IMR-90 (cell line): ENCODE measurements at regions not wholly inside any gene's neighbourhood (a gene's known extent, or its start where the extent isn't known, plus 50 kb on each side); places are given as distances from the start of the nearest gene placed in this dataset.

Experiments used
- ATAC-seq: fragments of 200-7000 bp; cut with Tn5 transposase; 2 replicates; pipeline ENCODE4 v1.9.1; 2020; ENCODE audit warnings: low read depth, mild to moderate bottlenecking, moderate library complexity
- BruUV-seq: library from RNA; stranded (reverse); fragments of 400-500 nt; replicated peaks from 2 replicates; lab custom pipeline; 2021; lab: Mats Ljungman, UMichigan
- CTCF ChIA-PET: fragments of 300-600 bp; formaldehyde crosslinking; extraction: SDS; loops from one replicate; lab custom pipeline; 2021; ENCODE audit warnings: antibody characterized with exemption; lab: Yijun Ruan, JAX
- POLR2A ChIA-PET: fragments of 300-600 bp; sonication (Branson Sonifier 250); formaldehyde crosslinking; loops from one replicate; lab custom pipeline; 2022; ENCODE audit warnings: antibody characterized with exemption; ENCODE audit not compliant: unreplicated experiment; lab: Charles Lee
- DNase-seq: peaks from one replicate; pipeline ENCODE4 v3.0.0; 2013
- H2AFZ ChIP-seq: replicated peaks from 2 replicates; pipeline ENCODE3; 2013; ENCODE audit warnings: low read length, mild to moderate bottlenecking; ENCODE audit not compliant: poor library complexity
- H2AK5ac ChIP-seq: 2 replicates; pipeline ENCODE4 v1.6.1; 2013; ENCODE audit warnings: low read depth, low read length, inconsistent platforms
- H2AK9ac ChIP-seq: replicated peaks from 2 replicates; pipeline ENCODE3; 2013; ENCODE audit warnings: mild to moderate bottlenecking, low read depth, low read length, moderate library complexity; ENCODE audit not compliant: poor library complexity
- H2BK120ac ChIP-seq: 2 replicates; pipeline ENCODE4 v1.6.1; 2013; ENCODE audit warnings: low read depth, low read length, inconsistent platforms
- H2BK15ac ChIP-seq: 3 replicates; pipeline ENCODE4 v1.6.1; 2013; ENCODE audit warnings: low read depth, low read length, inconsistent platforms
- H2BK20ac ChIP-seq: 2 replicates; pipeline ENCODE4 v1.6.1; 2013; ENCODE audit warnings: low read depth, mild to moderate bottlenecking, inconsistent platforms, low read length, moderate library complexity
- H2BK5ac ChIP-seq: 2 replicates; pipeline ENCODE4 v1.6.1; 2013; ENCODE audit warnings: mild to moderate bottlenecking, low read depth, low read length, inconsistent platforms; ENCODE audit not compliant: poor library complexity, severe bottlenecking
- H3K14ac ChIP-seq: replicated peaks from 2 replicates; pipeline ENCODE4 v1.6.1; 2013; ENCODE audit warnings: low read depth, low read length, inconsistent platforms
- H3K18ac ChIP-seq: 2 replicates; pipeline ENCODE4 v1.6.1; 2013; ENCODE audit warnings: low read depth, low read length, control low read depth
- H3K23ac ChIP-seq: 2 replicates; pipeline ENCODE4 v1.6.1; 2013; ENCODE audit warnings: low read depth, low read length, inconsistent platforms
- H3K27ac ChIP-seq: 2 replicates; pipeline ENCODE4 v1.5.1; 2013; ENCODE audit warnings: mild to moderate bottlenecking, control low read depth, low read length; ENCODE audit not compliant: insufficient read depth
- H3K27me3 ChIP-seq: 2 replicates; pipeline ENCODE4 v1.6.1; 2013; ENCODE audit warnings: low read length; ENCODE audit not compliant: control insufficient read depth, insufficient read depth
- H3K36me3 ChIP-seq: 2 replicates; pipeline ENCODE4 v1.6.1; 2013; ENCODE audit warnings: low read length, mixed read lengths; ENCODE audit not compliant: control insufficient read depth, insufficient read depth
- H3K4ac ChIP-seq: 2 replicates; pipeline ENCODE4 v1.6.1; 2013; ENCODE audit warnings: low read depth, low read length, inconsistent platforms
- H3K4me1 ChIP-seq: 2 replicates; pipeline ENCODE4 v1.6.1; 2013; ENCODE audit warnings: low read length, mixed read lengths; ENCODE audit not compliant: control insufficient read depth, insufficient read depth
- H3K4me2 ChIP-seq: 2 replicates; pipeline ENCODE4 v1.6.1; 2013; ENCODE audit warnings: low read depth, mild to moderate bottlenecking, control low read depth, low read length, moderate library complexity
- H3K4me3 ChIP-seq: 2 replicates; pipeline ENCODE4 v1.5.1; 2013; ENCODE audit warnings: low read depth, mild to moderate bottlenecking, control low read depth, low read length, moderate library complexity; ENCODE audit not compliant: insufficient read depth
- H3K56ac ChIP-seq: 2 replicates; pipeline ENCODE4 v1.6.1; 2013; ENCODE audit warnings: low read length, inconsistent platforms; ENCODE audit not compliant: insufficient read depth; ENCODE audit errors: extremely low read depth
- H3K79me1 ChIP-seq, 2 experiments: 2 replicates each; pipeline ENCODE4 v1.6.1; 2013; ENCODE audit warnings: low read length in 2 of 2, inconsistent platforms in 1 of 2, low read depth in 1 of 2
- H3K9ac ChIP-seq: 2 replicates; pipeline ENCODE4 v1.6.1; 2013; ENCODE audit warnings: low read depth, low read length, control low read depth
- H3K9me1 ChIP-seq: 2 replicates; pipeline ENCODE4 v1.6.1; 2013; ENCODE audit warnings: low read length, inconsistent platforms; ENCODE audit not compliant: insufficient read depth
- H3K9me3 ChIP-seq: 2 replicates; pipeline ENCODE4 v1.6.1; 2013; ENCODE audit warnings: low read length; ENCODE audit not compliant: control insufficient read depth, insufficient read depth
- H4K20me1 ChIP-seq: 2 replicates; pipeline ENCODE4 v1.6.1; 2013; ENCODE audit warnings: low read length, inconsistent platforms; ENCODE audit not compliant: insufficient read depth
- H4K5ac ChIP-seq: 2 replicates; pipeline ENCODE4 v1.6.1; 2013; ENCODE audit warnings: mild to moderate bottlenecking, low read depth, low read length, control low read depth
- H4K8ac ChIP-seq, 2 experiments: 2 replicates each; pipeline ENCODE4 v1.6.1; 2013; ENCODE audit warnings: low read depth in 2 of 2, low read length in 2 of 2, control low read depth in 1 of 2, inconsistent platforms in 1 of 2
- H4K91ac ChIP-seq: 2 replicates; pipeline ENCODE4 v1.6.1; 2013; ENCODE audit warnings: low read depth, low read length, inconsistent platforms; ENCODE audit not compliant: insufficient read depth
- BHLHE40 ChIP-seq: fragments of 150-350 bp; IDR thresholded peaks from 2 replicates; pipeline ENCODE4 v1.6.1; 2016; ENCODE audit warnings: mild to moderate bottlenecking, low read depth, low read length
- CEBPB ChIP-seq: IDR thresholded peaks from 2 replicates; pipeline ENCODE4 v1.6.1; 2012; ENCODE audit warnings: low read depth, low read length, improper control_type of control experiment
- CHD1 ChIP-seq: IDR thresholded peaks from 2 replicates; pipeline ENCODE4 v1.6.1; 2012; ENCODE audit warnings: low read depth, low read length, improper control_type of control experiment
- CTCF ChIP-seq: conservative IDR thresholded peaks from 2 replicates; pipeline ENCODE4 v1.5.1; 2012; ENCODE audit warnings: mild to moderate bottlenecking, low read depth, low read length, improper control_type of control experiment
- ELK1 ChIP-seq: fragments of 150-350 bp; IDR thresholded peaks from 2 replicates; pipeline ENCODE4 v1.6.1; 2016; ENCODE audit warnings: low read depth, mild to moderate bottlenecking, low read length, moderate library complexity, borderline replicate concordance
- FOS ChIP-seq: fragments of 150-350 bp; IDR thresholded peaks from 2 replicates; pipeline ENCODE4 v1.6.1; 2016; ENCODE audit warnings: low read depth, low read length
- MAFK ChIP-seq: IDR thresholded peaks from 2 replicates; pipeline ENCODE4 v1.6.1; 2012; ENCODE audit warnings: low read depth, low read length, improper control_type of control experiment
- MAZ ChIP-seq: IDR thresholded peaks from 2 replicates; pipeline ENCODE4 v1.6.1; 2012; ENCODE audit warnings: low read depth, mild to moderate bottlenecking, low read length, improper control_type of control experiment, moderate library complexity, borderline replicate concordance
- NFE2L2 ChIP-seq: fragments of 150-350 bp; IDR thresholded peaks from 2 replicates; pipeline ENCODE4 v1.6.1; 2016; ENCODE audit warnings: low read depth, mild to moderate bottlenecking, low read length
- RAD21 ChIP-seq: IDR thresholded peaks from 2 replicates; pipeline ENCODE4 v1.6.1; 2012; ENCODE audit warnings: low read length, improper control_type of control experiment
- RFX5 ChIP-seq: IDR thresholded peaks from 2 replicates; pipeline ENCODE4 v1.8.0; 2012; ENCODE audit warnings: low read depth, mild to moderate bottlenecking, low read length, moderate library complexity
- SMC3 ChIP-seq: fragments of 150-350 bp; IDR thresholded peaks from 2 replicates; pipeline ENCODE4 v1.6.1; 2016; ENCODE audit warnings: low read depth, mild to moderate bottlenecking, antibody characterized with exemption, low read length, moderate library complexity
- USF2 ChIP-seq: fragments of 150-350 bp; IDR thresholded peaks from 2 replicates; pipeline ENCODE4 v1.6.1; 2017; ENCODE audit warnings: mild to moderate bottlenecking, antibody characterized with exemption, low read length, low read depth
- WGBS, 2 experiments: methylation state at CpG; one replicate each; pipeline versions ENCODE4 v1.1.5 to v1.1.7; 2013; ENCODE audit warnings: missing lambda C conversion rate in 2 of 2; ENCODE audit not compliant: insufficient read length in 1 of 2; ENCODE audit errors: extremely low coverage in 2 of 2; 5-methylcytosine and 5-hydroxymethylcytosine counted together
- dilution Hi-C: fragments of 300-500 bp; cut with HindIII; formaldehyde crosslinking; loops from one replicate; pipeline ENCODE4 v1.14.3; 2018; ENCODE audit warnings: low sequenced_read_pairs; ENCODE audit not compliant: unreplicated experiment
- in situ Hi-C: fragments of 300-500 bp; cut with MboI; formaldehyde crosslinking; loops from 3 replicates; pipeline ENCODE4 v1.14.3; 2019; ENCODE audit warnings: low sequenced_read_pairs, inconsistent platforms, mixed read lengths
- intact Hi-C: fragments of 100-400 bp; cut with micrococcal nuclease; formaldehyde crosslinking; loops from 2 replicates; pipeline ENCODE4 v1.10.0; 2022

GRCh38 chr2:236348279-236348678 lies 84.1 kb upstream of the ASB18 start:
- Histone ChIP-seq H2BK5ac (no peak overlapping the region), H3K9ac (no peak overlapping the region), H2AFZ (no peak overlapping the region), H3K79me1 (no peaks in the 10 kb centered on the region), H3K14ac (no peak overlapping the region), H4K20me1 (no peaks in the 10 kb centered on the region), H3K27me3 (peaks cover 10% of the 10 kb centered on the region; the same call in 1 of the 2 replicates), H2BK15ac (no peak overlapping the region), H3K9me3 (no peaks in the 10 kb centered on the region), H3K4me2 (no peak overlapping the region), H3K4ac (no peak overlapping the region), H3K4me1 (no peaks in the 10 kb centered on the region), H3K36me3 (no peaks in the 10 kb centered on the region), H2AK5ac (no peak overlapping the region), H3K27ac (no peak overlapping the region), H4K91ac (no peak overlapping the region), H4K8ac (no peak overlapping the region), H3K9me1 (no peaks in the 10 kb centered on the region), H3K4me3 (no peak overlapping the region), H3K18ac (no peak overlapping the region), H2AK9ac (no peak overlapping the region), H2BK20ac (no peak overlapping the region), H3K23ac (no peak overlapping the region), H4K5ac (no peak overlapping the region), H2BK120ac (no peak overlapping the region), H3K56ac (no peak overlapping the region)
- WGBS, 2 experiments: 43% methylated on average over 8 of the region's 11 CpGs; no CpG with 5 or more reads in 1 of the 2 experiments
- TF ChIP-seq CTCF (no peak), SMC3 (no peak), CHD1 (no peak), NFE2L2 (no peak), RFX5 (no peak), CEBPB (no peak), ELK1 (no peak), MAFK (no peak), FOS (no peak), RAD21 (no peak), USF2 (no peak), BHLHE40 (no peak), MAZ (no peak)
- DNase-seq (no peak), ATAC-seq (no peak)
- dilution Hi-C loops: no loop called here
- intact Hi-C loops: no loop called here
- in situ Hi-C loops: loop anchor here (10.0 to 25.0 kb wide), 2 partner anchors 707 to 1214 kb away; partner anchors contain the start of gene PRLH
- POLR2A ChIA-PET: no interaction called here
- BruUV-seq: no TSS peak
- CTCF ChIA-PET: interaction anchor here (0.6 to 1.1 kb wide), 2 partner anchors 682 to 713 kb away, joined by 3 to 9 read pairs; no protein-coding TSS in a partner anchor
